OCI-LY1 (cell line): ENCODE measurements at regions not wholly inside any gene's neighbourhood (a gene's known extent, or its start where the extent isn't known, plus 50 kb on each side); places are given as distances from the start of the nearest gene placed in this dataset.

Source experiments
- CTCF ChIP-seq: fragments of 200-600 bp; sonication (generic), shearing (Covaris generic); IDR thresholded peaks from 2 replicates; pipeline ENCODE4 v1.5.1; 2017; ENCODE audit warnings: mild to moderate bottlenecking, antibody characterized with exemption, low read length, moderate library complexity, mixed read lengths
- EZH2 ChIP-seq: fragments of 200-600 bp; sonication (generic), shearing (Covaris generic); IDR thresholded peaks from 2 replicates; pipeline ENCODE4 v1.8.0; 2017; ENCODE audit warnings: borderline replicate concordance, mixed run types, mild to moderate bottlenecking, antibody characterized with exemption, low read length, moderate library complexity, mixed read lengths

GRCh38 chr1:220330265-220330664, 58.0 kb upstream of the RAB3GAP2 start:
- TF ChIP-seq CTCF, result no peak
- no peak for TF ChIP-seq EZH2
